22Rv1 (cell line): ENCODE measurements at regions not wholly inside any gene's neighbourhood (a gene's known extent, or its start where the extent isn't known, plus 50 kb on each side); places are given as distances from the start of the nearest gene placed in this dataset.

Experiments
- H3K27ac ChIP-seq: fragments of 450-650 bp; 2 replicates; pipeline ENCODE4 v1.5.1; 2017
- CTCF ChIP-seq: fragments of 450-650 bp; IDR thresholded peaks from 2 replicates; pipeline ENCODE4 v1.5.1; 2017; ENCODE audit warnings: mild to moderate bottlenecking
- ZFX ChIP-seq: fragments of 450-650 bp; IDR thresholded peaks from 2 replicates; pipeline ENCODE4 v1.6.1; 2017; ENCODE audit warnings: antibody characterized with exemption, borderline replicate concordance

- no peak overlapping the region for H3K27ac ChIP-seq
- TF ChIP-seq CTCF (no peak), ZFX (no peak)
Observed at GRCh38 chr18:43213816-43214215, 63.5 kb downstream of the SYT4 start.

DNA sequence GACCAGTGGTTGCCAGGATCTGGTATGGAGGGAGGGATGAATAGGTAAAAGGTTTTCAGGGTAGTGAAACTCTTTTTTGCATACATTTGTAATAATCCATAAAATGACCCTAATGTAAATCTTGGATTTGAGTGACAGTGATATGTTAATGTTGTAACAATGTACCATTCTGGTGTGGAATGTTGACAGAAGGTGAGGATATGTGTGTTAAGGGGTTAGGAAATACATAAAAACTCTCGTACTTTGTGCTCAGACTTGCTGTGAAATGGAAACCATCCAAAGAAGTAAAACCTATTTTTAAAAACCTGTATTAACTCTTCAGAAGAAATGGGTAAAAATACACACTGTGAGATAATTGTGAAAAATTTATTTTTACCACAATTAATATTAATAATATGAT, 66.2 kb downstream of the SYT4 start:
- TF ChIP-seq CTCF (no peak), ZFX (no peak)
- no peak overlapping the region for H3K27ac ChIP-seq

- TF ChIP-seq ZFX = no peak
- TF ChIP-seq CTCF = no peak
- H3K27ac ChIP-seq = peak overlapping the region; percentile 74
Observed at GRCh38 chr18:43195421-43195820, 79.9 kb upstream of the RIT2 start.

DNA sequence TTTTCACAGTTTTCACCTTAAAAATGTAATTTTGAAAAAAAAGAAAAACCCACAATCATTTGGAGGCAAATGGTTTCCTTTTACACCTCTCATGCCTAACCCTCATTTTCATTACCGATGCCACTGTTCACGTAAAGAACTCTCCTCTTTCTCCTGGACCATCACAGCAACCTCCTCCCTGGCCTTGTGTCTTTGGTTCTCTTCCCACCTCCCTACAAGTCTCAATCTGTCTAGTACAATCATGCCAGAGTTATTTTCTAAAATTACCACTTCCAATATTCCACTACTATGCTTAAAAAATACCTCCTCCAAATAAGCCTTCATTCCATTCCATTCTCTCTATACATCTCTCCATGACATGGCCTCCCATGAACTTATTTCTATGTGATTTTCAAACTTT, 77.9 kb upstream of the RIT2 start:
- TF ChIP-seq CTCF = no peak
- H3K27ac ChIP-seq = peak overlapping the region; percentile 74

DNA sequence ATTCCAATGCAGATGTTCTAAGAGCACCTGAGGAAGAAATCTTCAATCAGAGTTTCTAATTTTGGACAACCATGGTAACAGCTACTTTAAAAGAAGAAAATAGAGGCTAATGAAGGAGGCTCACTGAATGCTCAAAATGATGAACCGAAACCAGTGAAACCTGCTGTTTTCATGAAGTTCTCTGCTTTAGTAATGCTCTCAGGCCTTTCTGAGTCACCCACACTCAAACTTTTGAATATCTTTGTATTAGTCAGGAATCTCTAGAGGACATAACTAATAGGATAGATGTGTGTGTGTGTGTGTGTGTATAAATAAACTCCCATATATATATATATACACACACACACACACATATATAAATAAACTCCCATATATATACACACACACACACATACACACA, 76.9 kb upstream of the RIT2 start:
- TF ChIP-seq ZFX = no peak
- no peak for TF ChIP-seq CTCF
- H3K27ac ChIP-seq = no peak overlapping the region

GRCh38 chr18:43181711-43182110, 66.2 kb upstream of the RIT2 start:
- no peak overlapping the region for H3K27ac ChIP-seq
- TF ChIP-seq ZFX (no peak), CTCF (no peak)

DNA sequence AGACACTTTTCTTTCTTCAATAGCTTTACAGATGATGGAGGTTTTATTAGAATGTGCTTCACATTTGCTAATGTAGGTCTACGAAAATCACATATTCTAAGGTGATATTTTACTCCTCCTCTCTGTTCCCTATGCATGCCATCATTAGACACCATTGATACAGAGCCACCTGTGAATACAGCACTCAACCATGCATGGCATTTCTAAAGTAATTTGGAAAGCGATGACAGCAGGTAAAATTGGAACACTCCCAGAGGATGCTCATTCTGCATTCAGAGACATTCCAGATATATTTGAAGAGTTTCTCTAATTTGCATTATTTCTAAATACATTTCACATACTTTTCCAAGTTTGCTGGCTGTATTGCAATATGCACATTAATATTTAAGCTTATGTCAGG, 65.3 kb upstream of the RIT2 start:
- no peak for TF ChIP-seq CTCF
- TF ChIP-seq ZFX = no peak
- no peak overlapping the region for H3K27ac ChIP-seq

GRCh38 chr18:43175257-43175656, 59.8 kb upstream of the RIT2 start:
- no peak for TF ChIP-seq ZFX
- TF ChIP-seq CTCF = no peak
- no peak overlapping the region for H3K27ac ChIP-seq
